Keratinocyte (primary cell): ENCODE measurements at regions not wholly inside any gene's neighbourhood (a gene's known extent, or its start where the extent isn't known, plus 50 kb on each side); places are given as distances from the start of the nearest gene placed in this dataset.

ENCODE experiments used
- DNase-seq: peaks from one replicate; pipeline ENCODE4 v3.0.0-alpha.2; 2011; ENCODE audit warnings: low read depth, missing footprints, low spot score
- FAIRE-seq: peaks from 2 replicates; lab custom pipeline; 2011; peaks lifted over from hg19 to GRCh38; lab: Jason Lieb, UNC
- H2AFZ ChIP-seq: 2 replicates; pipeline ENCODE4 v1.6.0; 2012; ENCODE audit warnings: low read length, control low read depth, inconsistent platforms; ENCODE audit not compliant: control insufficient read depth
- H3K27ac ChIP-seq: 2 replicates; pipeline ENCODE4 v1.5.1; 2011; ENCODE audit warnings: low read length; ENCODE audit not compliant: control insufficient read depth, insufficient read depth
- H3K27me3 ChIP-seq: 3 replicates; pipeline ENCODE4 v1.6.0; 2011; ENCODE audit warnings: low read length; ENCODE audit not compliant: control insufficient read depth, insufficient read depth; ENCODE audit errors: extremely low read depth
- H3K36me3 ChIP-seq, 2 experiments: 2 replicates in 1 of 2; 3 replicates in 1 of 2; pipeline ENCODE4 v1.5.1; 2011; ENCODE audit warnings: low read length in 2 of 2, mild to moderate bottlenecking in 1 of 2; ENCODE audit not compliant: control insufficient read depth in 2 of 2, insufficient read depth in 2 of 2; ENCODE audit errors: extremely low read depth in 1 of 2
- H3K4me1 ChIP-seq: 3 replicates; pipeline ENCODE4 v1.5.1; 2011; ENCODE audit warnings: low read length; ENCODE audit not compliant: control insufficient read depth, insufficient read depth; ENCODE audit errors: extremely low read depth
- H3K4me2 ChIP-seq: 3 replicates; pipeline ENCODE4 v1.6.0; 2011; ENCODE audit warnings: low read depth, low read length; ENCODE audit not compliant: control insufficient read depth, insufficient read depth; ENCODE audit errors: extremely low read depth
- H3K4me3 ChIP-seq, 3 experiments: fragments of 200-600 bp in 1 of 3; sonication (generic) in 1 of 3; 2 replicates in 2 of 3; 3 replicates in 1 of 3; pipeline ENCODE4 v1.5.1; 2011 to 2016; ENCODE audit warnings: low read length in 3 of 3, mild to moderate bottlenecking in 3 of 3, control low read depth in 2 of 3, inconsistent platforms in 1 of 3, low read depth in 1 of 3, mixed read lengths in 1 of 3, mixed run types in 1 of 3, moderate library complexity in 1 of 3; ENCODE audit not compliant: control insufficient read depth in 2 of 3, insufficient read depth in 2 of 3; ENCODE audit errors: extremely low read depth in 1 of 3
- H3K79me2 ChIP-seq: 2 replicates; pipeline ENCODE4 v1.6.0; 2012; ENCODE audit warnings: low read length; ENCODE audit not compliant: control insufficient read depth, insufficient read depth
- H3K9ac ChIP-seq: 3 replicates; pipeline ENCODE4 v1.6.0; 2011; ENCODE audit warnings: low read length; ENCODE audit not compliant: control insufficient read depth, insufficient read depth; ENCODE audit errors: extremely low read depth
- H3K9me1 ChIP-seq: 3 replicates; pipeline ENCODE4 v1.6.0; 2011; ENCODE audit warnings: low read length; ENCODE audit not compliant: control insufficient read depth, insufficient read depth; ENCODE audit errors: extremely low read depth
- H3K9me3 ChIP-seq: 2 replicates; pipeline ENCODE4 v1.5.1; 2012; ENCODE audit warnings: low read depth, low read length; ENCODE audit not compliant: control insufficient read depth
- H4K20me1 ChIP-seq: 3 replicates; pipeline ENCODE4 v1.6.0; 2011; ENCODE audit warnings: low read length; ENCODE audit not compliant: control insufficient read depth, insufficient read depth; ENCODE audit errors: extremely low read depth
- EZH2 ChIP-seq: IDR thresholded peaks from one replicate; pipeline ENCODE4 v1.6.1; 2012; ENCODE audit warnings: inconsistent platforms, mild to moderate bottlenecking, low read length, moderate library complexity
- dilution Hi-C: fragments of 300-500 bp; cut with MboI; formaldehyde crosslinking; loops from one replicate; pipeline ENCODE4 v1.7.0; 2020; ENCODE audit warnings: low sequenced_read_pairs; ENCODE audit not compliant: extremely low pct_ligation_motif_present
- TF ChIP-seq, protein P1 (sequence below), 3 experiments: IDR thresholded peaks in 1 of 3; conservative IDR thresholded peaks in 1 of 3; optimal IDR thresholded peaks in 1 of 3; 2 replicates in 2 of 3; 3 replicates in 1 of 3; pipeline versions ENCODE3 to v1.5.1; 2011; ENCODE audit warnings: low read length in 3 of 3, mild to moderate bottlenecking in 3 of 3, moderate library complexity in 2 of 3, control low read depth in 1 of 3, inconsistent platforms in 1 of 3; ENCODE audit not compliant: insufficient read depth in 2 of 3; ENCODE audit errors: extremely low read depth in 1 of 3

DNA sequence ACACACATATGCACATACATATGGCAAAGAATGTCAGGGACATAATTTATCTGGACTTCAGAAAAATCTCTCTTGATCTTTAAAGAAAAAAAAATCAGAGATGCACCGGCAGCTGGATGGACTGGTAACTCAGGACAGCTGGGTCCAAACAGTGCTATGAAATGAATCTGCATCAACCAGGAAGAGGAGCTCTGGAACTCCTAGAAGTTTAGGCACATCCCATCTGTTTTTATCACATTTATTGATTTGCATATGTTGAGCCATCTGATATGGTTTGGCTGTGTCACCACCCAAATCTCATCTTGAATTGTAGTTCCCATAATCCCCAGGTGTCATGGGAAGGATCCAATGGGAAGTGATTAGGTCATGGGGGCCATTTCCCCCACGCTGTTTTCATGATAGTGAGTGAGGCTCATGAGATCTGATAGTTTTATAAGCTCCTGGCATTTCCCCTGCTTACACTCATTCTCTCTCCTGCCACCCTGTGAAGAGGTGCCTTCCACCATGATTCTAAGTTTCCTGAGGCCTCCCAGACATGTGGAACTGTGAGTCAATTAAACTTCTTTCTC is 87.7 kb upstream of the AKIP1 start:
- Histone ChIP-seq H3K4me2 (no peak overlapping the region), H3K36me3 (peaks cover 0 to 1% of the 10 kb centered on the region in 2 experiments), H3K79me2 (no peaks in the 10 kb centered on the region), H3K9me3 (no peaks in the 10 kb centered on the region), H4K20me1 (no peaks in the 10 kb centered on the region), H3K4me1 (peaks cover 4% of the 10 kb centered on the region), H2AFZ (no peak overlapping the region), H3K9me1 (no peaks in the 10 kb centered on the region), H3K27me3 (no peaks in the 10 kb centered on the region), H3K27ac (no peak overlapping the region), H3K4me3 (no peak overlapping the region), H3K9ac (no peak overlapping the region)
- DNase-seq (no peak), FAIRE-seq (no peak)
- TF ChIP-seq EZH2, result no peak
- TF ChIP-seq, protein P1, sequence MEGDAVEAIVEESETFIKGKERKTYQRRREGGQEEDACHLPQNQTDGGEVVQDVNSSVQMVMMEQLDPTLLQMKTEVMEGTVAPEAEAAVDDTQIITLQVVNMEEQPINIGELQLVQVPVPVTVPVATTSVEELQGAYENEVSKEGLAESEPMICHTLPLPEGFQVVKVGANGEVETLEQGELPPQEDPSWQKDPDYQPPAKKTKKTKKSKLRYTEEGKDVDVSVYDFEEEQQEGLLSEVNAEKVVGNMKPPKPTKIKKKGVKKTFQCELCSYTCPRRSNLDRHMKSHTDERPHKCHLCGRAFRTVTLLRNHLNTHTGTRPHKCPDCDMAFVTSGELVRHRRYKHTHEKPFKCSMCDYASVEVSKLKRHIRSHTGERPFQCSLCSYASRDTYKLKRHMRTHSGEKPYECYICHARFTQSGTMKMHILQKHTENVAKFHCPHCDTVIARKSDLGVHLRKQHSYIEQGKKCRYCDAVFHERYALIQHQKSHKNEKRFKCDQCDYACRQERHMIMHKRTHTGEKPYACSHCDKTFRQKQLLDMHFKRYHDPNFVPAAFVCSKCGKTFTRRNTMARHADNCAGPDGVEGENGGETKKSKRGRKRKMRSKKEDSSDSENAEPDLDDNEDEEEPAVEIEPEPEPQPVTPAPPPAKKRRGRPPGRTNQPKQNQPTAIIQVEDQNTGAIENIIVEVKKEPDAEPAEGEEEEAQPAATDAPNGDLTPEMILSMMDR (optimal IDR thresholded peaks at IDR 0.05 in 1 of 3, IDR thresholded peaks at IDR 0.05 in 1 of 3, conservative IDR thresholded peaks at IDR 0.05 in 1 of 3; ENCODE audit: extremely low read depth in 1 of 3, insufficient read depth in 2 of 3, low read length in 3 of 3), result no peak
- dilution Hi-C loops, result no loop called here

DNA sequence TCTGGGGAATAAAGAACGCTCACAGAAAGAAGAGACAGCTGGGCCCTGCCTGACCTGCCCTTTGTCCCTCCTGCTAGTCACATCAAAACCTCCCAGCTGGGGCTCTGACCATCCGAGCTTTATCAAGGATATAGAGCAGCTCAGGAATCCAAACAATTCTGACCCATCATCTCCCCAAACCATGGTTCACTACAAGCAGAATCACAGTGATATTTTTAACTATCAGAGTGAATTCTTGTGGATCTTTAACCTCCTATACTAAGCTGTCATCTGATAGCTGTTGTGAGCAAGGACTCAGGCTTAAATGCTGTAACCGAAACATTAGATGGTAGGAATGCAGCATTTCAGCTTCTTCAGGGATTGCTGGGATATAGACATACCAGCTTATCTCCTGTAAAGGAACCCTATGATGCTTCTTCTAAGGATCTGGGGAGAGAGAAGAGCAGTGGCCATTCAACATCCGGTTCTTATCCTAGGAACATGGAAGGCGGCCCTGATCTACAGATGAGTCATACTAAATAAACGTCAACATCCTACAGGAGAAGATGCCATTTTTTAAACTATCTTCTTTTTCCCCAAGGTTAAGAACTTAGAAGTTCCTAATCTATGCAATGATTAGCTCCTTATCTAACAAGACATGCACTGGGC is 84.7 kb upstream of the AKIP1 start:
- DNase-seq, result no peak
- no peaks in the 10 kb centered on the region for H3K9me3 ChIP-seq
- peaks cover 8% of the 10 kb centered on the region for H3K4me1 ChIP-seq
- no peak overlapping the region for H3K27ac ChIP-seq
- no peak overlapping the region for H3K9ac ChIP-seq
- H2AFZ ChIP-seq, result no peak overlapping the region
- no peaks in the 10 kb centered on the region for H3K9me1 ChIP-seq
- no peak for TF ChIP-seq EZH2
- TF ChIP-seq, protein P1 (optimal IDR thresholded peaks at IDR 0.05 in 1 of 3, IDR thresholded peaks at IDR 0.05 in 1 of 3, conservative IDR thresholded peaks at IDR 0.05 in 1 of 3; ENCODE audit: extremely low read depth in 1 of 3, insufficient read depth in 2 of 3, low read length in 3 of 3), result no peak
- no peaks in the 10 kb centered on the region for H3K36me3 ChIP-seq
- no peaks in the 10 kb centered on the region for H3K27me3 ChIP-seq
- dilution Hi-C loops, result no loop called here
- H3K4me3 ChIP-seq, result no peak overlapping the region
- no peak overlapping the region for H3K4me2 ChIP-seq
- no peaks in the 10 kb centered on the region for H3K79me2 ChIP-seq
- FAIRE-seq, result no peak
- H4K20me1 ChIP-seq, result no peaks in the 10 kb centered on the region
